ENCODE measurements at regions not wholly inside any gene's neighbourhood (a gene's known extent, or its start where the extent isn't known, plus 50 kb on each side); places are given as distances from the start of the nearest gene placed in this dataset.

DNA sequence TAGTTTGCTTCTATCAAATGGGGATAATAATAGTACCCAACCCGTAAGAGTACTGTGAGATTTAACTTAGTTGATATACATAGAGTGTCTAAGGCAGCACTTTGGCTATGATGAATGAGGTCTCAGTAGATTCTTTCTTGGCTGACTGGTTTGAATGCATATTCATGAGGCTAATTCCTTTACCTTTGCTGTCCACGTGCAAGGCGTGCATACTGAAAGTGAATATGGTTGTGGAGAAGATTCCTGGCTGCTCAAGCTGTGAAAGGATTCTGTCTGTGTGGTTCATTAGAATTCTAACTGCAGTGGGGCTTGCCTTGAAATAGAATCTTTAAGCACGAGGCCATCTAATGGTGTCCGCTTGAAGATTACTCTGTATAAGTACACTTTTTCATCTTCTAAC, 110.3 kb downstream of the SEC23IP start:
- Histone ChIP-seq H3K9ac (ENCODE audit: extremely low read depth, insufficient read length, low read length) (no peak overlapping the region), H3K27ac (ENCODE audit: insufficient read length, low read depth, low read length) (no peak overlapping the region), H2BK20ac (ENCODE audit: low read depth, low read length, poor library complexity, severe bottlenecking) (no peak overlapping the region), H3T11ph (ENCODE audit: low read length) (no peak overlapping the region), H3K4me1 (ENCODE audit: insufficient read depth, low read length) (no peaks in the 10 kb centered on the region), H3K9me3 (ENCODE audit: control insufficient read depth, low read depth, low read length) (no peaks in the 10 kb centered on the region), H2AFZ (ENCODE audit: low read length) (no peak overlapping the region), H3K56ac (ENCODE audit: insufficient read length, low read depth, low read length) (no peak overlapping the region), H4K20me1 (ENCODE audit: control insufficient read depth, insufficient read depth, insufficient read length) (no peaks in the 10 kb centered on the region), H3K23me2 (ENCODE audit: insufficient read length, low read depth, low read length, poor library complexity, severe bottlenecking) (no peaks in the 10 kb centered on the region), H3K79me1 (ENCODE audit: insufficient read depth, low read depth, low read length, poor library complexity, severe bottlenecking) (no peaks in the 10 kb centered on the region), H4K91ac (ENCODE audit: insufficient read length, low read depth, low read length) (no peak overlapping the region), H3K18ac (ENCODE audit: insufficient read length, low read depth, low read length) (no peak overlapping the region), H4K5ac (ENCODE audit: insufficient read length, low read depth, low read length) (no peak overlapping the region), H3K4me2 (ENCODE audit: insufficient read depth, insufficient read length, low read length) (no peak overlapping the region), H4K8ac (replicated peaks; ENCODE audit: insufficient read length, low read depth, low read length) (no peak overlapping the region), H3K4ac (ENCODE audit: low read depth, low read length) (no peak overlapping the region), H2BK12ac (ENCODE audit: insufficient read length, low read depth, low read length) (no peak overlapping the region), H2AK5ac (ENCODE audit: insufficient read length, low read length) (no peak overlapping the region), H2BK5ac (ENCODE audit: insufficient read length, low read length) (no peak overlapping the region), H3K23ac (ENCODE audit: insufficient read length, low read depth, low read length) (no peak overlapping the region), H2BK15ac (ENCODE audit: low read depth, low read length) (no peak overlapping the region), H3K27me3 (ENCODE audit: insufficient read depth, low read length) (no peaks in the 10 kb centered on the region), H3K79me2 (ENCODE audit: insufficient read depth, low read length) (no peaks in the 10 kb centered on the region), H3K14ac (ENCODE audit: insufficient read depth, low read length) (no peak overlapping the region), H2BK120ac (ENCODE audit: low read depth, low read length, poor library complexity, severe bottlenecking) (no peak overlapping the region)
- no CpG with 5 or more reads among the region's 5 CpGs for WGBS (ENCODE audit: extremely low coverage, insufficient read length, low lambda C conversion rate)
- peak overlapping the region in 1 of 3 experiments; percentile 10; a peak in 1 of 7 replicates for H3K27ac Mint-ChIP-seq
- TF ChIP-seq CTCF (conservative IDR thresholded peaks at IDR 0.05) = no peak
- H3K4me3 Mint-ChIP-seq = no peak overlapping the region
- H3K27me3 Mint-ChIP-seq (ENCODE audit: low read depth) = no peaks in the 10 kb centered on the region; the same call in 1 of the 2 replicates
- peaks cover 0 to 2% of the 10 kb centered on the region in 2 experiments; a peak in 3 of 5 replicates for H3K9me3 Mint-ChIP-seq
- DNase-seq = no peak
- H3K4me1 Mint-ChIP-seq = peaks cover 5 to 8% of the 10 kb centered on the region in 2 experiments; a peak in 3 of 4 replicates
- no peaks in the 10 kb centered on the region for H3K36me3 Mint-ChIP-seq (ENCODE audit: insufficient read depth in 1 of 3, low read depth in 3 of 3)

All from H9 (cell line).